Occipital lobe (tissue), 1 donor: ENCODE measurements at regions not wholly inside any gene's neighbourhood (a gene's known extent, or its start where the extent isn't known, plus 50 kb on each side); places are given as distances from the start of the nearest gene placed in this dataset.

Experiments used
- DNase-seq: peaks from one replicate; lab custom pipeline; 2025; lab: John Stamatoyannopoulos, UW

GRCh38 chr9:118569148-118569547, 800.1 kb downstream of the BRINP1 start:
- no peak for DNase-seq

- DNase-seq = no peak
These were observed 799.2 kb downstream of the BRINP1 start for GRCh38 chr9:118570066-118570465.

GRCh38 chr9:118575341-118576070, 793.7 kb downstream of the BRINP1 start:
- no peak for DNase-seq

- no peak for DNase-seq
These were observed 792.1 kb downstream of the BRINP1 start for GRCh38 chr9:118577121-118577520.

- DNase-seq = no peak
These were observed 790.8 kb downstream of the BRINP1 start for GRCh38 chr9:118578467-118578866.

GRCh38 chr9:118583414-118583813, 785.8 kb downstream of the BRINP1 start:
- DNase-seq = no peak

GRCh38 chr9:118586978-118587377, 782.3 kb downstream of the BRINP1 start:
- no peak for DNase-seq

GRCh38 chr9:118594428-118594827, 774.8 kb downstream of the BRINP1 start:
- no peak for DNase-seq

- DNase-seq = peak; percentile 44
These were observed 773.4 kb downstream of the BRINP1 start for GRCh38 chr9:118595719-118596305.

- DNase-seq = no peak
These were observed 772.7 kb downstream of the BRINP1 start for GRCh38 chr9:118596374-118597015.

- DNase-seq = no peak
These were observed 762.6 kb downstream of the BRINP1 start for GRCh38 chr9:118606668-118607067.

- DNase-seq = no peak
These were observed 759.7 kb downstream of the BRINP1 start for GRCh38 chr9:118609355-118610044.

- no peak for DNase-seq
These were observed 757.0 kb downstream of the BRINP1 start for GRCh38 chr9:118612201-118612600.

- DNase-seq = no peak
These were observed 755.2 kb downstream of the BRINP1 start for GRCh38 chr9:118613996-118614395.

- no peak for DNase-seq
These were observed 751.2 kb downstream of the BRINP1 start for GRCh38 chr9:118618084-118618483.

- no peak for DNase-seq
These were observed 750.4 kb downstream of the BRINP1 start for GRCh38 chr9:118618849-118619248.

- DNase-seq = no peak
These were observed 744.6 kb downstream of the BRINP1 start for GRCh38 chr9:118624608-118625007.

GRCh38 chr9:118630079-118630478, 739.2 kb downstream of the BRINP1 start:
- no peak for DNase-seq

- DNase-seq = no peak
These were observed 738.2 kb downstream of the BRINP1 start for GRCh38 chr9:118630931-118631595.

- no peak for DNase-seq
These were observed 737.3 kb downstream of the BRINP1 start for GRCh38 chr9:118631956-118632355.

GRCh38 chr9:118635416-118635815, 733.8 kb downstream of the BRINP1 start:
- DNase-seq = no peak

GRCh38 chr9:118637681-118638080, 731.6 kb downstream of the BRINP1 start:
- no peak for DNase-seq
